ENCODE measurements at regions not wholly inside any gene's neighbourhood (a gene's known extent, or its start where the extent isn't known, plus 50 kb on each side); places are given as distances from the start of the nearest gene placed in this dataset.
"Not testable (repeated sequence)": the region's sequence is repeated elsewhere in the genome, so short reads cannot be mapped to it uniquely, and the experiment has no call there.

DNA sequence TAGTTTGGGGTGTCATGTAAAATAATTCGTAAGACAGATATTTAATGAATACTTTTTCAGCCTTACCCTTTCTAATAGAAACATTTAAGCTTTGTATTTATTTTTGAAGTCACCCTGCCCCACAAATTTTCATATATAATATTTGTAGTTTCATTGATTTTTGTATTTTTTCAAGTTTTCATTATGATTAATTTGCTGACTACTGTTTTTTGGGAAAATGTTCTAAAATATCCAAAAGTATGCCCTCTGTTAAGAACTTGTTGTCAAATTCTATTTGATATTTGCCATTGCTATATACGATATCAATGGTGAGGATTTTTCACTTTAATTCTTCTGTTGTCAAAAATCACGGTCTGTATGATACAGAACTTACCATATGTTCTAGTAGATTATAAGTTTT, 793.9 kb upstream of the CITED2 start:
- no peak overlapping the region for H3K27ac ChIP-seq
- H3K36me3 ChIP-seq = no peaks in the 10 kb centered on the region
- DNase-seq = no peak
- H3K4me1 ChIP-seq = no peaks in the 10 kb centered on the region
- no peaks in the 10 kb centered on the region for H3K9me3 ChIP-seq
- no peak for TF ChIP-seq CTCF (IDR thresholded peaks at IDR 0.05)
- no peaks in the 10 kb centered on the region for H3K27me3 ChIP-seq
- H3K4me3 ChIP-seq = no peak overlapping the region

- H3K36me3 ChIP-seq = no peaks in the 10 kb centered on the region
- H3K27ac ChIP-seq = no peak overlapping the region
- H3K4me3 ChIP-seq = no peak overlapping the region
- H3K27me3 ChIP-seq = no peaks in the 10 kb centered on the region
- DNase-seq = no peak
- TF ChIP-seq CTCF (IDR thresholded peaks at IDR 0.05) (no peak), POLR2A (IDR thresholded peaks at IDR 0.05) (no peak)
- H3K4me1 ChIP-seq = no peaks in the 10 kb centered on the region
- H3K9me3 ChIP-seq = no peaks in the 10 kb centered on the region
These were observed 786.5 kb upstream of the CITED2 start for GRCh38 chr6:140160909-140161308.

DNA sequence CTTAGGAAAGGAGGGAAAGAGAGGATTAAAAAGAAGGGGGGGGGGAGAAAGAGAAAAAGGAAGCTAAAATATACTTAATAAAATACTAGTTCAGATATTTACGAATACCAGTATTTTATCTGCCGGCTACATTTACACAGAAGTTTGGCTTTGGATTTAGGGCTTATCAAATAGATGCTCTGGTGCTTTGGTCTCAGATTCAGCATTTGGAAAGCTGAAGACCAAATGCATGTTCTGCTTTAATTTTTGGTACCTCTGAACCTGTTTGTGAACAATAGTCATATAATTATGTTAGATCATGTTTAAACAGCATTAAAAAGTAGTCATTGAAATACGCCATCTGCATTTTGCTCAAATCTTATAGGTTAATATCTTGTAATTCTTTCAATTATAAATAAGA, 786.0 kb upstream of the CITED2 start:
- Histone ChIP-seq H3K9me3 (no peaks in the 10 kb centered on the region), H3K4me3 (no peak overlapping the region), H3K4me1 (no peaks in the 10 kb centered on the region), H3K36me3 (no peaks in the 10 kb centered on the region), H3K27ac (no peak overlapping the region), H3K27me3 (no peaks in the 10 kb centered on the region)
- no peak for TF ChIP-seq CTCF (IDR thresholded peaks at IDR 0.05)
- TF ChIP-seq POLR2A (IDR thresholded peaks at IDR 0.05) = no peak
- no peak for DNase-seq

DNA sequence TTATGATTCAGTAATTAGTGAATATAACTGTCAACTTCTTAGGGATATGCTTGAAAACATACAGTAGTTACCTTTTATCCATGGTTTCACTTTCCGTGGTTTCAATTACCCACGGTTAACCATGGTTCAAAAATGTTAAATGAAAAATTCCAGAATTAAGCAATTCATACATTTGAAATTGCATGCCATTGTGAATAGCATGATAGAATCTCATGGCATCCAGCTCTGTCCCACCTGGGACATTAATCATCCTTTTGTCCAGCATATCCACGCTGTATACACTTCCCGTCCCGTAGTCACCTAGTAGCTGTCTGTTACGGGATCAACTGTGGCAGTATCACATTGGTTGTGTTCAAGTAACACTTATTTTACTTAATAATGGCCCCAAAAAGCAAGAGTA, 781.7 kb upstream of the CITED2 start:
- Histone ChIP-seq H3K36me3 (no peaks in the 10 kb centered on the region), H3K4me3 (no peak overlapping the region), H3K27ac (no peak overlapping the region), H3K27me3 (no peaks in the 10 kb centered on the region), H3K4me1 (no peaks in the 10 kb centered on the region), H3K9me3 (no peaks in the 10 kb centered on the region)
- TF ChIP-seq POLR2A (IDR thresholded peaks at IDR 0.05) (no peak), CTCF (IDR thresholded peaks at IDR 0.05) (no peak)
- no peak for DNase-seq

- Histone ChIP-seq H3K4me3 (no peak overlapping the region), H3K27ac (no peak overlapping the region), H3K36me3 (no peaks in the 10 kb centered on the region), H3K27me3 (no peaks in the 10 kb centered on the region), H3K9me3 (no peaks in the 10 kb centered on the region), H3K4me1 (no peaks in the 10 kb centered on the region)
- no peak for DNase-seq
- TF ChIP-seq CTCF (IDR thresholded peaks at IDR 0.05) (no peak), POLR2A (IDR thresholded peaks at IDR 0.05) (no peak)
These were observed 781.1 kb upstream of the CITED2 start for GRCh38 chr6:140155451-140156126.

- TF ChIP-seq CTCF (IDR thresholded peaks at IDR 0.05) (no peak), POLR2A (IDR thresholded peaks at IDR 0.05) (no peak)
- Histone ChIP-seq H3K4me1 (no peaks in the 10 kb centered on the region), H3K9me3 (no peaks in the 10 kb centered on the region), H3K4me3 (no peak overlapping the region), H3K36me3 (no peaks in the 10 kb centered on the region), H3K27me3 (no peaks in the 10 kb centered on the region), H3K27ac (no peak overlapping the region)
- DNase-seq = no peak
These were observed 779.3 kb upstream of the CITED2 start for GRCh38 chr6:140153703-140154102.

DNA sequence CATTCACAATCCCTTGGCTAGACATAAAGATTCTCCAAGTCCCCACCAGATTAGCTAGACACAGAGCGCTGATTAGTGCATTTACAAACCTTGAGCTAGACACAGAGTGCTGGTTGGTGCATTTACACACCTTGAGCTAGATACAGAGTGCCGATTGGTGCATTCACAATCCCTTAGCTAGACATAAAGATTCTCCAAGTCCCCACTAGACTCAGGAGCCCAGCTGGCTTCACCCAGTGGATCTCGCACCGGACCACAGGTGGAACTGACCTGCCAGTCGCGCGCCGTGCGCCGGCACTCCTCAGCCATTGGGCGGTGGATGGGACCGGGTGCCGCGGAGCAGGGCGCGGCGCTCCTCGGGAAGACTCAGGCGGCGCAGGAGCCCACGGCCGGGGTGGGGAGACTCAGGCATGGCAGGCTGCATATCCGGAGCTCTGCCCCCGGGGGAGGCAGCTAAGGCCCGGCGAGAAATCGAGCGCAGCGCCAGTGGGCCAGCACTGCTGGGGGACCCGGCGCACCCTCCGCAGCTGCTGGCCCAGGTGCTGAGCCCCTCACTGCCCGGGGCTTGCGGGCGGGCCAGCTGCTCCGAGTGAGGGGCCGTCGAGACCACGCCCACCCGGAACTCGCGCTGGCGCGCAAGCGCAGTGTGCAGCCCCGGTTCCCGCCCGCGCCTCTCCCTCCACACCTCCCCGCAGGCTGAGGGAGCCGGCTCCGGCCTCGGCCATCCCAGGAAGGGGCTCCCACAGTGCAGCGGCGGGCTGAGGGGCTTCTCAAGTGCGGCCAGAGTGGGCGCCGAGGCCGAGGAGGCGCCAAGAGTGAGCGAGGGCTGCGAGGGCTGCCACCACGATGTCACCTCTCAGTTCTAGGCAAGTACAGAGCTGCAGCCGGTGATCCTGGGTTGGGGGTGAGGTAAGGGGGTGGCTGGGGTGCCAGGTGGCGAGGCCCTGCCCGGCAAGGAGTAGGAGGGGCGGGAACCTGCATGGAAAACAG, 773.7 kb upstream of the CITED2 start:
- not testable (repeated sequence) for H3K4me3 ChIP-seq, H3K27ac ChIP-seq, H3K4me1 ChIP-seq, DNase-seq, H3K36me3 ChIP-seq, H3K27me3 ChIP-seq, H3K9me3 ChIP-seq

Measured in Peyer's patch (tissue), 4 donors.